ENCODE measurements at regions not wholly inside any gene's neighbourhood (a gene's known extent, or its start where the extent isn't known, plus 50 kb on each side); places are given as distances from the start of the nearest gene placed in this dataset.
A peak's percentile ranks its signal among the peaks of the same experiment; 100 is the strongest.

DNA sequence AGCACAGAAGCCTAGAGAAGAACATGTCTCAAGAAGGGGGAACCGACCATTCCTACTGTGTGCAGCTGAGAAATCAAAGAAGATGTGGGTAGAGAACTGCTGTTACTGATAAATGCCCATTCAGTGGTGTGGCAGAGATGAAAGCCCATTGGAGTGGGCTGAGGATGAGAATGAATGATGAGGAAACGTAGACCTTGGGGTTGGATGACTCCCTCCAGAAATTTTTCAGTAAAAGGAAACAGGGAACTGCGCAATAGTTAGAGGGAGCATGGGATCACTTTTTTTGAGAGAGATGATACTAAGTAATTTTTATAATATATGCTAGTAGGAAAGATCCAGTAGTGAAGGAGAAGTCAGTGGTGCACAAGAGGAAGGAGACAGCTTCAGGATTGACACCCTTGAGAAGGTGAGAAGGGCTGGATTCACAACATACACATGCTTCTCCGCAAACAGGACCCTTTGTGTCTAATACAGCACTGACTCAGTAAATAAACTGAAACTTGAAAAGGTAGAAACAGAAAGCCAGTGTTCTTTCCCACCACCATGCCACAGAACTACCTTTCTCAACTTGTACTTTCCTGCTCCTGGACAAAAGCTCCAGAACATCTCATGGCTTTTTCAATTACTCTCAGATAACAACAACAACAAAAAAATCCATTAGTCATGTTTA is 104.7 kb upstream of the IL6 start:
- DNase-seq = no peak

DNA sequence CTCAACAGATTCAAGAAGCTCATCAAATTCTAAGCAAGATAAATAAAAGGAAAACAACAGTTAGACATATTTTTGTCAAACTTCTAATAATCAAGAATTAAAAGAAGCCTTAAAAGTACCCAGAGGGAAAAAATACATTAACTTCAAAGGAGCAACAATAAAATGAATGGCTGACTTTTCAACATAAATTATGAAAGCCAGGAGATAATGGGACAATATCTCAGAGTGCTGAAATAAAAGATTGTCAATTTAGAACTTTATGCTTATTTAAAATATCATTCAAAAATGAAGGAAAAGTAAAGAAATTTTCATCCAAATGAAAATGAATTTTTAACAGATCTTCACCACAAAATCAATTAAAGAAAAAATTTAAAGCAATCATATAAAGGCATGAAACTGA is 108.5 kb upstream of the IL6 start:
- DNase-seq = no peak

DNA sequence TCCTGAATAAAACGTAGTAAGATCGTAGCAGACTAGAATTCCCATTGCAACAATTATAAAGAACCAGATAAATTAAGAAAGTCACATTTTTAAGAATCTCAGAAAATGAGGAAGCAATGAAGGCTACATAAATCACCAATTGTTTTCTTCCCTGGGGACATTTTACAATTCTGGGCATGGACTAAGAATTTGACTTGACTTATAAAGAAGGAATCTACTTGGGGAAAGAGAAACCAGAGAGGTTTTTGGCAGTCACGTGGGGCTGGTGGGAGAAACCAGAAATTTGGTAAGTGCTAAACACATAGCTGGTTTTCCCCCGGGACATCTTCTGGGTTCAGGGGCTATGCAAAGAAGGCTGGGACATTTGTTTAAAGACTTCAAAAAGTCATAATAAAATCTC is 109.8 kb upstream of the IL6 start:
- no peak for DNase-seq

DNA sequence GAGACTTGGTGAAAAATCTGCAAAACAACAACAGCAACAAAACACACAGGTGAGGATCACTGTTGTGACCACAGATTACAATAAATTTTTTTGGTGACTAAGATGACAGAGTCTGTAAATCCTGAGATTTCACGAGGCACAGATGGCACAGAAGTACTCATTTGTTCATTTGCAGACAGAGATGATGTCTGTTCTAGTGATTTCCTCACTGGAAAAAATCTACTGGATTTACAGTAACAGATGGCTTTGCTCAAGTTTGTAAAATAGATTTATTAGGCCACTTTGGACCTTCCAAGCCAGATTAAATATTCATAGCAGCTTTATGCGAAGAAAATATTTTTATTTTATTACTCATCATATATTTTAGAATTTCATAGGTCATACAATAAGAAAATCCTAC is 113.5 kb upstream of the IL6 start:
- DNase-seq = no peak

DNA sequence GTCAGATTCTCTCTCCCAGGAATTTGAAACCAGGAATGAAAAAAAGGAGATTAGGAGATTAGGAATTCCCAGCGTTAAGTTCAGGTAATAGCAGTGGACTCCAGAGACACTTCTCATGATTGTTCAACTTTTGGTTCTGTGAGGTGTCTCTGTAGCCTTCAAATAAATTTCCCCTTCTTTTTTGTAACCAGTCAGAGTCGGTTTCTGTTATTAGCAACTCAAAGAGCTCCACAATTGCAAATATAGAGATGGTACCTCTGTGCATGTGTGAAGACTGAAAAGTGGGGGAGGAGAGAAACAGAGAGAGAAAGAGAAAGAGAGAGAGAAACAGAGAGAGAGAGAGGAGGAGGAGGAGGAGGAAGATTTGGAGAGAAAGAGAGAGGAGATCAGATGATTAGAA is 112.8 kb upstream of the STEAP1B start:
- no peak for DNase-seq

DNA sequence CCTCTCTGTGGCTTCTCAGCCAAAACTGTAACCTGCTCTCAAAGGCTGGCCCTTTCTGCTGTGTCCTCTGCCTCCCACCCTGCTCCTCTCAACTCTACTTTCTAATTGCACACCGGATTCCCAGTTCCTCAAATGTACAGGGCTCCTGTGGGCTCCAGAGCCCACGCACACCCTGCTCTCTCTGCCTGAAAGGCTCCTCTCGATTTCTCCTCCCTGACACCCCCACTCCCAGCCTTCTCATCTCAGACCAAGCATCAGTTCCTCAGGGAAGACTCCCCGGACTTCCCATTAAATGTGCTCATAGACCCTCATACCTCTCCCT is 111.7 kb upstream of the STEAP1B start:
- DNase-seq = no peak

DNA sequence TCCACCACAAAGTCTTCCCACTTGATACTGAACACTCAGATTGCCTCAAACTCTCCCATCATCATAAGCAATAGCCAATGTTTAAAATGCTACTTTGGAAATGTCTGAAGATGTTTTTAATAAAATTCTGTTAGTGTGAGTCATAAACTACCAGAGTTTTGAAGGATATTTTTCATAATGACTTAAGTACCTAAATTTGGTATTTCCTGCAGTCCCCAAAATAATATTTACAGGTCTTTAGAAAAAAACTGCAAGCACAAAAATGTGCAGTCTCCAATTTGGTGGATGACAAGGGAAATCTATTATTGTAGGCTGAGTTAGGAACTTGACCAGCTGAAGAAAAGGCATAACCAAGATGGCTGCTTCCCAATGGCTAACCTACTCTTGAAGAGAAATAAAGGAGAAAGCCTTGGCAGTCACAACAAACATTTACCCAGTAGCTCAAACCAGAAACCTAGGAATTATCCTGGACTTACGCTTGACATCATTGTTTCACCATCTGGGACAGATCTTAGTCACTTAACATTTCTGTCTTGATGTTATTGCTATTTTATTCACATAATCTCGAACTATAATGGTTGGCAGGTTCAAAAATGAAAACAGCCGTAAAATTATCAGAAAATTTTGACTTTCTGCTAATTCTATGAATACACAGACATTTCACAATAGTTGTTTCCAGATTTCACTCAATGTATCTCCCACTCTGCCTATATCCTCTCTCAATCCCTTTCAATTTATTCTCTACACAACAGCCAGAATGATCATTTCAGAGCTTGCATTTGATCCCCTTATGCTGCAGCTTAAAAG is 111.2 kb upstream of the STEAP1B start:
- no peak for DNase-seq

DNA sequence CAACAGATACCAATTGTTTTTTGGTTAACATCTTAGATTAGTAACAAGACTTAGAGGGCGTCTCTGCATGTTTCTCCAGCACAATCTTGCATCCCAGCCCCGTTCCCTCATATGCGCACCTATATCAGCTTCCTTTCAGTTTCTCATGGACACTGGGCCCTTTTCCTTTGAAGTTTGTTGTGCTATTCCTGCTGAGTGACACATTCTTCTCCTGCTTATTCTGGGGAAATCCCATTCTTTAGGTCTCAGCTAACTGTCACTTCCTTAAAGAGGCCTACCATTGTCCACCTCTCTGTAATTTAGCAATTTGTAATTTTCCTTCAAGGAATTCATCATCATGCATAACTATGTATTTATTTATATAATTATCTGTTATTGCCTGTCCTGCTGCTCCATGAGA is 110.3 kb upstream of the STEAP1B start:
- DNase-seq = no peak

DNA sequence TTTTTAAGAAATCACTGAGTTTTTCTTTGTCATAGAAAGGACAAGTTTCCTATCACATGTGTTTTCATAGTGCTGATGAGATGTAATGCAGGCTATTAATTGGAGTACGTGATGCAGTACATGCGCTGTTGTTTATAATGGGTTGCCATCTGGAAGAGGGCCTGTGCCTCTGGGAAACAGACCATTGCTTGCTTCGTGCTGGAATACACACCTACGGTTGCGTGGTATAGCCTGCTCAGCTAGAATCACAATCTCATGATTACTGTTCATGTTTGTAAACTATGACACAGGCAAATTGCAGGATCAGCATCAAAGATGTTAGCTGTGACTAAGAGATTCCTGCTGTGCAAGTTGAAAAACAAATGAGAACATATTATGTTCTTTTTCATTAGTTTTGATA is 107.2 kb upstream of the STEAP1B start:
- no peak for DNase-seq

DNA sequence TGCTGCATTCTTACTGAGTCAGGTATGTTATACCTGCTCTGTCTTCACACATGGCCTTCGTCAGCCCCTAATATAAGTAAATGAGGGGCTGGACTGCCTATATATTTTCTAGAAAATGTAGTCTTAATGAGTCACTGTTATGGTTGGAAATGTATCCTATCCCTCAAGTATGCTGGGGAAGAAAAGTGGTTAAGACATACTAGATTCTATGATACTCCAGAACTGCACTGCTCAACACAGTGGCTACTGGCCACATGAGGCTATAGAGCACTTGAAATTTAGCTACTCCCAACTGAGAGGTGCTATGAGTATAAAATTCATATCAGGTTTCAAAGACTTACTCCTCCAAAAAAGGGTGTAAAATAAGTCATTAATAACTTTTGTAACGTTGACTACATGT is 104.3 kb upstream of the STEAP1B start:
- DNase-seq = no peak

DNA sequence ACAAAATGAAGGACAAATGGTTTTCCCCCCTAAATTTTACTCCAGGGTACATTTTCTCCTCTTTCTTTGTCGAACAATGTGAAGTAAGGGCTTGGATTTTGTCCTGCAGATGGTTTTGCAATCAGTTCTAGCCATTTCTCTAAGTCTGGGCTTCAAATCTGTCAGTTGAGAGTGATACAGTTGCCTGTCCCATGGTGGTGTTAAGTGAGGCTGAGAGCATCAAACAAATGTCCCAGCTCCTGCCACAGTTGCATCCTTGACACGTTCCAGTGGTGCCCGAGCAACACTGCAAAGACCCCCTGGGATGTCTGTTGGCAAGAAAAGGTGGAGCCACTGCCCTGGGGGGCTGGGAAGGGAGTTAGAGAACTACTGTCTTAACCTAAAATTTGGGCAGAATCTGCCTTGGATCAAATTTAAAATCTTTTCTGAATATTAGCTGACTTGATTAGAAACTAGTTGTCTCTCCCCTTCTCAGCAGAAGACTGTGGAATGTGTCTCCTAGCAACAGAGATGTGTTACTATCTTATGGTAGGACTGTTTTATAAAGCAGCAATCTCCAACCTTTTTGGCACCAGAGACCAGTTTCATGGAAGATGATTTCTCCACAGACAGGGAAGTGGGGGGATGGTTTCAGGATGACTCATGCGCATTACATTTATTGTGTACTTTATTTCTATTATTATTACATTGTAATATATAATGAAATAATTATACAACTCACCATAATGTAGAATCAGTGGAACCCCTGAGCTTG is 102.0 kb upstream of the STEAP1B start:
- DNase-seq = no peak

DNA sequence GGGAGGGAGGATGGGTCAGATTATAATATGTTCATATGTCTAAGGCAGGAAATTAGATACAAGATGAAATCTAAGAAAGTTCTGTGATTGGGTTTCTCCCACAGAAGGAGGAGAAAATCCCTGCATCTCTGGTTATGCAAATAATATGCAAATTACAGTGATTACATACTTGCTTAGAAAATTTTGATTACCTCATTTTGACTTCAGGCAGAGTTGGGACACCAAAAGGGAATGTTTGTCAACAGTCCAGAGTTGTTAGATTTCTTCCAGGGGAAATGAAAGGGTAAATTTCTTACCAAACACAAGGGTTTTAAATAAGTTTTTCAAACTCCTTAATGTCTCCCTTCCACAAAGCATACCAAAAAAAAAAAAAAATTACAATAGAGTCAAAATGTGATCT is 101.4 kb upstream of the STEAP1B start:
- no peak for DNase-seq

DNA sequence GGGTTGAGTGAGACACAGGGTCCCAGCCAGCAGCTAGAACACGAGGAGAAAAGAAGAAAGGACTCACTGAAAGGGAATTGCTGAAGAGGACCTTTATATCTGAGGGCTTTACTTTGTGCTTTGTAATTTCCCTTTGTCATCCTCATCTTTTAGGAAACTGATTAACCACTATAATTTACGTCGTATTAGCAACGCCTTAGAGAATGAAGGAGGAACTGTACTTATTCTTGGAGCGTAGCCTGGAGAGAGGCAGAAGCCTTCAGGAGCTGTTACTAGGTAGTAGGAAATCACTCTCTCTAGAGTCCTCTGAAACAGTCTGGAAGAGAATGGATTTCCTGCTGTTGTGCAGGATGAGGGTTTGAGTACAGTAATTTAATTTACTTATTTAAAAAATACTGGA is 101.0 kb upstream of the STEAP1B start:
- no peak for DNase-seq

DNA sequence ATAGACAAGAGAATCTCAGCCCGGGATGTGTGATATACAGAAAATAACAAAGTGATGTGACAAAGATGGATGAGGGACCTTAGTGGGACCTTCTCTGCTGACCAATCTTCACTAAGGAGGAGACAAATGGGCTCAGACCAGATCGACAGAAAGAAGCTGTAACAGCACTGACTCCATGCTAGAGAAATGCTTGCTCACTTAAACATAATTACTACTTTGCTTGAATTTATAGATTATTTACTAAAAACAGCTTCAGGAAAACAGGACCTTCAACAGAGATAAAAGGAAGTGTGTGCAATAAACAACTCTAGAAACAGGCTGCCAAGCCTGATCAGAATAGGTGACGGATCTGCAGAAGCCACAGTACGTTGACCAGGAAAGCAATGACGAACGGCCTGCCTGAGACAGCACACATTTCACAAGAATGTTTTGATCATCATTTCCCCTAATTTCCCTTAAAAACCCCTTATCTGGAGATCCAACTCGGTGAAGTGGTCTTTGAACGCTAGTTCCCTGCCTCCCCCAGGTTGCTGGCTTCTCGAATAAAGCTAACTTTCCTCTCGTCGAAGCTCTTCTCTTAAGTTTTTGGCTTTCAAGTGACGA is 98.4 kb upstream of the STEAP1B start:
- DNase-seq = no peak

DNA sequence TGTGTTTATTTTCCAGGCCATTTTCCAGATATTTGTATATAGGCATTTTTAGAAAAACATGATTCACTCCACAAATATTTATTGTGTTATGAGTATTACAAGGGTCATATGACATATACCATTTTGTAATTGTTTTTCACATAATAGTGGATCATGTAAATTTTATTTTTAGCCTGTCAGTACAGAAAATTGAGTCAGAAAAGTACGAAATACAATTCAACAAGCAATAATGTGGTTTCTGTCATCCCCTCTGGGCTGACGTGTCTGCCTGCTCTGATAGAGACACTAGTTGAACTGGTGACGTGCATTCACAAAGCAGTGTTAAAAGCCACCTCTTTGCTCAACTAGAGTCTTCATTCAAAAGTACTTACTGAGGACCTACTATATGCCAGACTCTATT is 97.9 kb upstream of the STEAP1B start:
- DNase-seq = no peak

DNA sequence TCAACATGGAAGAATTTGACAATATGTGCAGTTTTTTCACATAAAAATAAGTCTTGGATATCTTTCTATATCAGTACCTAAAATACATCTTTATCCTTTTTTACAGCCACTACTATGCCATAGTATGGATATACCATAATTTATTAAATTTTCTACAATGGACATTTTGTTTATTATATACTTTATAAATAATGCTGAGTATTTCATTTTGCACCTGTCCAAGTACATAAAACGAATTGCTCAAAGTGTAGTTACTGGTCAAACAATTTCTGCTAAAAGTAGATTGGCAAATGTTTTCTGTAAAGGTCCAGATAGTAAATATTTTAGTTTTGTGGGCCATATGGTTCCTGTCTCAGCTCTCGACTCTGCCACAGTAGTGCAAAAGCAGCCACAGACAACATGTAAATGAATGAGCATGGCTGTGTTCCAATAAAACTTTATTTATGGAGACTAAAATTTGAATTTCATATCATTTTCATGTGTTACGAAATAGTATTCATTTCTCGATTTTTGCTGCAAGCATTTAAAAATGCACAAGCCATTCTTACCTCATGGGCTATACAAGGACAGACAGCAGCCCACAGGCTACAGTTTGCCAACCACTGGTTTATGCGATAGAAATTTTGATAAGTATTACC is 96.9 kb upstream of the STEAP1B start:
- DNase-seq = no peak

DNA sequence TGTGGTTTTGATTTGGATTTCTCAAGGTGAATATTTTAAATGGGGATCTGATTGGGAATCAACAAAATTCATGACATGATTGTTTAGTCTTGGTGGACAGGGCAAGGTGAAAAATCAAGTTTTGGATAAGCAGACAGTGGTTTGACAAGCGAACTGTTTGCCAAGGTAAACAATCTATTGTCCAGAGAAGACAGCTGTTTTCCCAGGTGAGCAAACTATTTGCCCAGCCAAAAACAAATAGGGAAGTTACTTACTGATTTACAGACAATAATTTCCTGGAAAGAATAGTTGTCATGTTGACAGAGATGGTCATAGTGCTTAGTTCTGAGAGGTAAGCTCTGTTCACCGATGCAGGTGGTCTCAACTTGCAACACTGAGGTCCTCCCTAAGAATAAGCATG is 94.0 kb upstream of the STEAP1B start:
- no peak for DNase-seq

DNA sequence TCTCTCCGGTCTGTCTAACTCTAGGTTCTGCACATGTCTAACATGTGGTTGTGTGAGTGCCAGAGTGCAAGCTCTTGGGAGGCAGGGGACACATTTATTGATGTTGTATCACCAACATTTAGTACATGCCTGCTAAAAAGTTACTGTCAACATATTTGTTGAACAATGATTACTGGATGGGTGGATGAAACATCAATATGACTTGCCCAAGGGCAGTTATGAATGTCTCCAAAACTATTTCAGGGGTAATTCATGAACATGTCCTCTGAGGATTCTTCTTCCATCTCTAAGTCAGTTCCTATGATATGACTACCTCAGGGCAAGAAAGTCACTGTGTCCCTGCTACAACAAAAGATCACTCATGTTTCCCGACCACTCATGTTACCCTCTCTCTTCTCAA is 91.3 kb upstream of the STEAP1B start:
- no peak for DNase-seq

DNA sequence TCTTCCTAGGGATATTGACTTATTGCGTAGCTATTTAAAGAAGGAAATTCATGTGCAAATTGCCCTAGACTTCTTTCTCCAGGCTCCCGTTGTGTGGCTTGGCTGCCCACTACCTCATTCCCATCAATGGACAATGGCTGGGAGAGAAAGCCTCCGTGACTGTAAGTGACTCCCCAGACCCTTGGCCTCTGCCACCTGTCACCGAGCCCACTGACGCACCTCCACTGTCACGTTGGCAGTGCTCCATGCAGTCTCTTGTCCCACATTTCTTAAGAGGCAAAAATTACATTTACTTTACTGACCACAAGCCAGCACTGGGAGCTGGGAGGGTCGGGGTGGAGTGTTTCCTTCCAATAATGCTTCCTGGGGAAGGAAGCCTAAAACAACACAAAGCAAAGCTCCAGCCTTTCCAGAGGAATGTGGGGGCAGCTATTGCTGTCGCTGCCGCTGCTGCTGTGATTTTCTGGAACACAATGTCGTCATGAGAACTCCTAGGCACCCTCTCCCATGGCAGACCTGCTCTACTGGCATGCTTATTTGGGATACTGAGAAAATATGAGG is 89.7 kb upstream of the STEAP1B start:
- DNase-seq = no peak

DNA sequence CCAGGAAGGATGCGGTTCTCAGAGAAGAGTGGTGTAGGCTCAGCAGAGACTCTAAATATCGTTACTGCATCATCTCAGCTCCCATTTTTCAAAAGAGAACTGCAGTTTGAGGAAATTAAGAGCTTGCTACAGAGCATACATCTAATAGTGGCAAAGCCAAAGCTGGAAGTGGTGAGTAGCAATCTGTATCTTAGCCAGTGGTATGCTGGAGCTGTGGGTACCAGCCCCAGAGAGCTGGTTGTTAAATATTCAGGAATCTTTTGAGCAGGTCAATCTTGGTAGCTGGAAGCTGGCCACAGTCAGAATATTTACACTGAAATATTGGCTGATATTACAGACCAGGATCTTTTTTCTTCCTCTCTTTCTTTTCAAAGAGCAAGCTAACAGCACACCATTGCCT is 88.4 kb upstream of the STEAP1B start:
- no peak for DNase-seq

DNA sequence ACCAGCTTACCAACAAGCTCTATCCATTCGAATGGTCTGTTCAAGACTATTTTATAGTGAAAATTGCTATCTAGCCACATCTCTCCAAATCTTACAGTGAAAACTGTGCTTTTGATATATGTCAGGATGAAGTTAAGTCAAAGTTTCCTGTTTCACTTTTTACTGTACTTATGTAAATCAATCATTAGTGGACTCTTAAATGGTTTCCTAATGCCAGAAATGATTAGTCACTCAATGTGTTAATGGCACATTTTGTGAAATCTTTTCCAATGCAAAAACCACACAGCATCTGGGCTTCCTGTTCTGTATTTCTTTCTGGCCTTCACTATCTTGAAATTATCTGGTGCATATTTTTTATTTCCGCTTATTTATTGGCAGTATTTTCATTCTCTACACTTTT is 87.3 kb upstream of the STEAP1B start:
- peak; percentile 78 to 91 for DNase-seq

DNA sequence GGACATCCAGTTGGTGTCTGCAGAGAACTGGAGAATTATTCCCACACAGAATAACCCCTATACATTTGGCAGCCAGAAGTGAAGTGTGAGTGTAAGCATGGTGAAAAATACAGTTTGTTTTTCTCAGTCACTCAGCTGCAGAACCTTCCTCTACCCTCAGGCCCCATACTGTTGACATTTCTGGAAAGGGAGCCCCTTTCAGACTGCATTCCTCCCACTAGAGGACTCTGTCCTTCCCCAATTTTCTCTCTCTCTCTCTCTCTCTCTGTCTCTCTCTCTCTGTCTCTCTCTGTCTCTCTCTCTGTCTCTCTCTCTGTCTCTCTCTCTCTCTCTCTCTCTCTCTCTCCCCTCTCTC is 86.8 kb upstream of the STEAP1B start:
- DNase-seq = no peak

All from AML-193 (cell line).